Stimulated activated naive CD8-positive, alpha-beta T cell treated with anti-CD3 and anti-CD28 coated beads, Interleukin-15, Interleukin-2, amounts not matched to agents 100 ng/mL and 50 ng/mL, for 24 hours (primary cell): ENCODE measurements at regions not wholly inside any gene's neighbourhood (a gene's known extent, or its start where the extent isn't known, plus 50 kb on each side); places are given as distances from the start of the nearest gene placed in this dataset.

ENCODE experiments used
- H3K27ac Mint-ChIP-seq: one replicate; pipeline ENCODE4 v1.8.0; 2021; ENCODE audit warnings: mild to moderate bottlenecking, mixed read lengths
- H3K27me3 Mint-ChIP-seq: one replicate; pipeline ENCODE4 v1.8.0; 2021; ENCODE audit warnings: mixed read lengths
- H3K36me3 Mint-ChIP-seq: one replicate; pipeline ENCODE4 v1.8.0; 2021; ENCODE audit warnings: low read depth, mixed read lengths
- H3K4me1 Mint-ChIP-seq: one replicate; pipeline ENCODE4 v1.8.0; 2021; ENCODE audit warnings: low read depth, mixed read lengths
- H3K4me3 Mint-ChIP-seq: one replicate; pipeline ENCODE4 v1.8.0; 2021; ENCODE audit warnings: mild to moderate bottlenecking, mixed read lengths
- H3K9me3 Mint-ChIP-seq: one replicate; pipeline ENCODE4 v1.8.0; 2021; ENCODE audit warnings: mixed read lengths

GRCh38 chr6:104418839-104419238, 440.9 kb downstream of the HACE1 start:
- Mint-ChIP-seq H3K36me3 (no peaks in the 10 kb centered on the region), H3K27me3 (no peaks in the 10 kb centered on the region), H3K4me3 (no peak overlapping the region), H3K4me1 (no peaks in the 10 kb centered on the region), H3K27ac (no peak overlapping the region), H3K9me3 (peaks cover 20% of the 10 kb centered on the region)

- Mint-ChIP-seq H3K9me3 (peaks cover 25% of the 10 kb centered on the region), H3K4me3 (no peak overlapping the region), H3K27me3 (no peaks in the 10 kb centered on the region), H3K36me3 (no peaks in the 10 kb centered on the region), H3K27ac (no peak overlapping the region), H3K4me1 (no peaks in the 10 kb centered on the region)
Observed at GRCh38 chr6:104418125-104418524, 441.6 kb downstream of the HACE1 start.

GRCh38 chr6:104414723-104415122, 445.0 kb downstream of the HACE1 start:
- no peak overlapping the region for H3K4me3 Mint-ChIP-seq
- H3K9me3 Mint-ChIP-seq, result peaks cover 7% of the 10 kb centered on the region
- H3K4me1 Mint-ChIP-seq, result no peaks in the 10 kb centered on the region
- no peaks in the 10 kb centered on the region for H3K36me3 Mint-ChIP-seq
- H3K27me3 Mint-ChIP-seq, result no peaks in the 10 kb centered on the region
- H3K27ac Mint-ChIP-seq, result no peak overlapping the region

- H3K9me3 Mint-ChIP-seq, result peaks cover 7% of the 10 kb centered on the region
- H3K27ac Mint-ChIP-seq, result no peak overlapping the region
- H3K36me3 Mint-ChIP-seq, result no peaks in the 10 kb centered on the region
- no peaks in the 10 kb centered on the region for H3K27me3 Mint-ChIP-seq
- H3K4me1 Mint-ChIP-seq, result no peaks in the 10 kb centered on the region
- H3K4me3 Mint-ChIP-seq, result no peak overlapping the region
Observed at GRCh38 chr6:104413767-104414166, 446.0 kb downstream of the HACE1 start.

- Mint-ChIP-seq H3K27me3 (no peaks in the 10 kb centered on the region), H3K4me1 (no peaks in the 10 kb centered on the region), H3K27ac (no peak overlapping the region), H3K36me3 (no peaks in the 10 kb centered on the region), H3K4me3 (no peak overlapping the region), H3K9me3 (peaks cover 7% of the 10 kb centered on the region)
Observed at GRCh38 chr6:104411302-104411701, 448.4 kb downstream of the HACE1 start.

GRCh38 chr6:104409913-104410312, 449.8 kb downstream of the HACE1 start:
- no peaks in the 10 kb centered on the region for H3K36me3 Mint-ChIP-seq
- H3K4me3 Mint-ChIP-seq, result no peak overlapping the region
- no peak overlapping the region for H3K27ac Mint-ChIP-seq
- H3K9me3 Mint-ChIP-seq, result peaks cover 7% of the 10 kb centered on the region
- no peaks in the 10 kb centered on the region for H3K4me1 Mint-ChIP-seq
- H3K27me3 Mint-ChIP-seq, result no peaks in the 10 kb centered on the region

- no peak overlapping the region for H3K27ac Mint-ChIP-seq
- no peaks in the 10 kb centered on the region for H3K27me3 Mint-ChIP-seq
- no peaks in the 10 kb centered on the region for H3K9me3 Mint-ChIP-seq
- H3K4me3 Mint-ChIP-seq, result no peak overlapping the region
- H3K36me3 Mint-ChIP-seq, result no peaks in the 10 kb centered on the region
- no peaks in the 10 kb centered on the region for H3K4me1 Mint-ChIP-seq
Observed at GRCh38 chr6:104407957-104408356, 451.8 kb downstream of the HACE1 start.

GRCh38 chr6:104404377-104404776, 455.3 kb downstream of the HACE1 start:
- no peaks in the 10 kb centered on the region for H3K9me3 Mint-ChIP-seq
- no peak overlapping the region for H3K27ac Mint-ChIP-seq
- no peak overlapping the region for H3K4me3 Mint-ChIP-seq
- no peaks in the 10 kb centered on the region for H3K36me3 Mint-ChIP-seq
- no peaks in the 10 kb centered on the region for H3K4me1 Mint-ChIP-seq
- no peaks in the 10 kb centered on the region for H3K27me3 Mint-ChIP-seq

- no peaks in the 10 kb centered on the region for H3K27me3 Mint-ChIP-seq
Observed at GRCh38 chr6:104402572-104402971, 457.1 kb downstream of the HACE1 start.

GRCh38 chr6:104401926-104402325, 457.8 kb downstream of the HACE1 start:
- Mint-ChIP-seq H3K4me1 (no peaks in the 10 kb centered on the region), H3K27me3 (no peaks in the 10 kb centered on the region), H3K27ac (no peak overlapping the region), H3K9me3 (no peaks in the 10 kb centered on the region), H3K4me3 (no peak overlapping the region), H3K36me3 (no peaks in the 10 kb centered on the region)

More at GRCh38 chr6:104402572-104402971, 457.1 kb downstream of the HACE1 start:
- no peaks in the 10 kb centered on the region for H3K36me3 Mint-ChIP-seq
- no peaks in the 10 kb centered on the region for H3K9me3 Mint-ChIP-seq
- H3K27ac Mint-ChIP-seq, result no peak overlapping the region
- no peak overlapping the region for H3K4me3 Mint-ChIP-seq
- no peaks in the 10 kb centered on the region for H3K4me1 Mint-ChIP-seq

GRCh38 chr6:104400844-104401243, 458.9 kb downstream of the HACE1 start:
- H3K4me3 Mint-ChIP-seq, result no peak overlapping the region
- H3K27me3 Mint-ChIP-seq, result no peaks in the 10 kb centered on the region
- H3K4me1 Mint-ChIP-seq, result no peaks in the 10 kb centered on the region
- no peaks in the 10 kb centered on the region for H3K36me3 Mint-ChIP-seq
- H3K9me3 Mint-ChIP-seq, result no peaks in the 10 kb centered on the region
- H3K27ac Mint-ChIP-seq, result no peak overlapping the region

GRCh38 chr6:104396077-104396476, 463.6 kb downstream of the HACE1 start:
- Mint-ChIP-seq H3K27ac (no peak overlapping the region), H3K4me1 (no peaks in the 10 kb centered on the region), H3K36me3 (no peaks in the 10 kb centered on the region), H3K27me3 (no peaks in the 10 kb centered on the region), H3K4me3 (no peak overlapping the region), H3K9me3 (no peaks in the 10 kb centered on the region)

- Mint-ChIP-seq H3K4me1 (no peaks in the 10 kb centered on the region), H3K36me3 (no peaks in the 10 kb centered on the region), H3K27me3 (no peaks in the 10 kb centered on the region), H3K9me3 (peaks cover 5% of the 10 kb centered on the region), H3K27ac (no peak overlapping the region), H3K4me3 (no peak overlapping the region)
Observed at GRCh38 chr6:104381907-104382306, 477.8 kb downstream of the HACE1 start.

- Mint-ChIP-seq H3K4me1 (no peaks in the 10 kb centered on the region), H3K4me3 (no peak overlapping the region), H3K9me3 (no peaks in the 10 kb centered on the region), H3K27me3 (no peaks in the 10 kb centered on the region), H3K27ac (no peak overlapping the region), H3K36me3 (no peaks in the 10 kb centered on the region)
Observed at GRCh38 chr6:104365451-104366234, 494.1 kb downstream of the HACE1 start.

- no peak overlapping the region for H3K27ac Mint-ChIP-seq
- H3K36me3 Mint-ChIP-seq, result no peaks in the 10 kb centered on the region
- no peaks in the 10 kb centered on the region for H3K27me3 Mint-ChIP-seq
- no peaks in the 10 kb centered on the region for H3K4me1 Mint-ChIP-seq
- peaks cover 2% of the 10 kb centered on the region for H3K9me3 Mint-ChIP-seq
- no peak overlapping the region for H3K4me3 Mint-ChIP-seq
Observed at GRCh38 chr6:104357928-104358327, 501.8 kb downstream of the HACE1 start.

GRCh38 chr6:104356197-104356596, 503.5 kb downstream of the HACE1 start:
- Mint-ChIP-seq H3K4me3 (no peak overlapping the region), H3K27ac (no peak overlapping the region), H3K4me1 (no peaks in the 10 kb centered on the region), H3K9me3 (peaks cover 2% of the 10 kb centered on the region), H3K36me3 (no peaks in the 10 kb centered on the region), H3K27me3 (no peaks in the 10 kb centered on the region)
